GM23338 (cell line): ENCODE measurements at regions not wholly inside any gene's neighbourhood (a gene's known extent, or its start where the extent isn't known, plus 50 kb on each side); places are given as distances from the start of the nearest gene placed in this dataset.

ENCODE experiments used
- ATAC-seq: fragments of 200-7000 bp; cut with Tn5 transposase; 3 replicates; pipeline ENCODE4 v1.9.1; 2020
- DNase-seq: peaks from one replicate; pipeline ENCODE4 v3.0.0-alpha.2; 2015; ENCODE audit warnings: low spot score
- H2AFZ ChIP-seq: fragments of 200-600 bp; sonication (generic); 2 replicates; pipeline ENCODE4 v1.8.0; 2016; ENCODE audit warnings: antibody characterized with exemption, mild to moderate bottlenecking, moderate library complexity
- H3F3A ChIP-seq: fragments of 200-600 bp; sonication (generic); replicated peaks from 2 replicates; pipeline ENCODE4 v1.8.0; 2017; ENCODE audit warnings: antibody characterized with exemption, mixed run types, low read depth
- H3K27ac ChIP-seq: fragments of 200-600 bp; sonication (generic); 2 replicates; pipeline ENCODE4 v1.6.1; 2016; ENCODE audit warnings: low read depth
- H3K27me3 ChIP-seq: fragments of 200-600 bp; sonication (generic); 2 replicates; pipeline ENCODE4 v1.8.0; 2016; ENCODE audit warnings: mild to moderate bottlenecking, mixed run types, moderate library complexity; ENCODE audit not compliant: insufficient read depth
- H3K36me3 ChIP-seq: fragments of 200-600 bp; sonication (generic); 2 replicates; pipeline ENCODE4 v1.8.0; 2016; ENCODE audit warnings: mild to moderate bottlenecking; ENCODE audit not compliant: insufficient read depth
- H3K4me1 ChIP-seq: fragments of 200-600 bp; sonication (generic); 2 replicates; pipeline ENCODE4 v1.8.0; 2016; ENCODE audit warnings: mild to moderate bottlenecking, moderate library complexity; ENCODE audit not compliant: insufficient read depth
- H3K4me2 ChIP-seq: fragments of 200-600 bp; sonication (generic); 2 replicates; pipeline ENCODE4 v1.7.1; 2017; ENCODE audit warnings: mixed run types
- H3K4me3 ChIP-seq: fragments of 200-600 bp; sonication (generic); 2 replicates; pipeline ENCODE4 v1.6.1; 2016; ENCODE audit warnings: mixed run types
- H3K79me2 ChIP-seq: fragments of 200-600 bp; sonication (generic); replicated peaks from 2 replicates; pipeline ENCODE4 v1.8.0; 2017; ENCODE audit warnings: mild to moderate bottlenecking; ENCODE audit not compliant: insufficient read depth
- H3K9me2 ChIP-seq: fragments of 200-600 bp; sonication (generic); 2 replicates; pipeline ENCODE4 v1.8.0; 2017; ENCODE audit not compliant: insufficient read depth
- H4K20me1 ChIP-seq: fragments of 200-600 bp; sonication (generic); replicated peaks from 2 replicates; pipeline ENCODE4 v1.8.0; 2017; ENCODE audit warnings: mild to moderate bottlenecking; ENCODE audit not compliant: insufficient read depth
- H3K27ac Mint-ChIP-seq: 2 replicates; pipeline ENCODE4 v1.8.0; 2020; ENCODE audit warnings: inconsistent platforms, mild to moderate bottlenecking, moderate library complexity, mixed read lengths
- H3K27me3 Mint-ChIP-seq: 3 replicates; pipeline ENCODE4 v1.8.0; 2022; ENCODE audit warnings: low read depth, mild to moderate bottlenecking, moderate library complexity, mixed read lengths, inconsistent platforms; ENCODE audit not compliant: insufficient read depth, poor library complexity
- H3K36me3 Mint-ChIP-seq: 3 replicates; pipeline ENCODE4 v1.8.0; 2021; ENCODE audit warnings: low read depth, mild to moderate bottlenecking, inconsistent platforms, moderate library complexity, mixed read lengths
- H3K4me1 Mint-ChIP-seq: 3 replicates; pipeline ENCODE4 v1.8.0; 2020; ENCODE audit warnings: mild to moderate bottlenecking, inconsistent platforms, mixed read lengths
- H3K4me3 Mint-ChIP-seq: 3 replicates; pipeline ENCODE4 v1.8.0; 2021; ENCODE audit warnings: moderate library complexity, mild to moderate bottlenecking, inconsistent platforms, mixed read lengths
- H3K9me3 Mint-ChIP-seq: 3 replicates; pipeline ENCODE4 v1.8.0; 2020; ENCODE audit warnings: moderate library complexity, mild to moderate bottlenecking, inconsistent platforms, mixed read lengths
- CREB1 ChIP-seq: fragments of 250-450 bp; sonication (Bioruptor Pico); IDR thresholded peaks from 2 replicates; pipeline ENCODE4 v1.5.0; 2020; ENCODE audit warnings: low read depth, mild to moderate bottlenecking, moderate library complexity
- EZH2 ChIP-seq: fragments of 200-600 bp; sonication (generic); IDR thresholded peaks from one replicate; pipeline ENCODE4 v1.8.0; 2017; ENCODE audit warnings: antibody characterized with exemption, mild to moderate bottlenecking, low read depth; ENCODE audit not compliant: unreplicated experiment
- JUNB ChIP-seq: IDR thresholded peaks from one replicate; pipeline ENCODE4 v1.6.1; 2016; ENCODE audit warnings: antibody characterized with exemption; ENCODE audit not compliant: unreplicated experiment
- NANOG ChIP-seq: IDR thresholded peaks from 2 replicates; pipeline ENCODE4 v1.6.1; 2016; ENCODE audit warnings: antibody characterized with exemption, borderline replicate concordance
- POLR2AphosphoS5 ChIP-seq: IDR thresholded peaks from 2 replicates; pipeline ENCODE4 v1.6.1; 2016; ENCODE audit warnings: antibody characterized with exemption, low read depth
- STAT1 ChIP-seq: IDR thresholded peaks from one replicate; pipeline ENCODE4 v1.6.1; 2016; ENCODE audit warnings: antibody characterized with exemption; ENCODE audit not compliant: unreplicated experiment
- ZNF114 ChIP-seq: fragments of 250-450 bp; sonication (Bioruptor Pico); IDR thresholded peaks from 2 replicates; pipeline ENCODE4 v1.5.0; 2020; ENCODE audit warnings: mild to moderate bottlenecking, moderate library complexity
- ZNF331 ChIP-seq: fragments of 250-450 bp; sonication (Bioruptor Pico); IDR thresholded peaks from 2 replicates; pipeline ENCODE4 v1.5.0; 2020; ENCODE audit warnings: low read depth, mild to moderate bottlenecking, moderate library complexity
- TF ChIP-seq, protein P1 (sequence below): IDR thresholded peaks from 2 replicates; pipeline ENCODE4 v1.6.1; 2016; ENCODE audit warnings: antibody characterized with exemption
- TF ChIP-seq, protein P2 (sequence below), 2 experiments: fragments of 200-600 bp in 1 of 2; sonication (generic) in 1 of 2; conservative IDR thresholded peaks; 2 replicates each; pipeline versions ENCODE4 v1.5.1 to v1.6.1; 2016 to 2017; ENCODE audit warnings: antibody characterized with exemption in 2 of 2, low read depth in 2 of 2, mild to moderate bottlenecking in 2 of 2, moderate library complexity in 1 of 2
- TF ChIP-seq, protein P3 (sequence below): IDR thresholded peaks from one replicate; pipeline ENCODE4 v1.6.1; 2018; ENCODE audit warnings: antibody characterized with exemption; ENCODE audit not compliant: unreplicated experiment

- ATAC-seq (no peak), DNase-seq (no peak)
- Mint-ChIP-seq H3K4me1 (0 out of 3 replicates have a peak, but pooled peaks cover 2% of the 10 kb centered on the region), H3K36me3 (no peaks in the 10 kb centered on the region), H3K4me3 (no peak overlapping the region), H3K27me3 (no peaks in the 10 kb centered on the region), H3K9me3 (peaks cover 2% of the 10 kb centered on the region; the same call in 1 of the 3 replicates), H3K27ac (no peak overlapping the region)
- no peak for TF ChIP-seq JUNB
- TF ChIP-seq NANOG: no peak
- TF ChIP-seq, protein P1, sequence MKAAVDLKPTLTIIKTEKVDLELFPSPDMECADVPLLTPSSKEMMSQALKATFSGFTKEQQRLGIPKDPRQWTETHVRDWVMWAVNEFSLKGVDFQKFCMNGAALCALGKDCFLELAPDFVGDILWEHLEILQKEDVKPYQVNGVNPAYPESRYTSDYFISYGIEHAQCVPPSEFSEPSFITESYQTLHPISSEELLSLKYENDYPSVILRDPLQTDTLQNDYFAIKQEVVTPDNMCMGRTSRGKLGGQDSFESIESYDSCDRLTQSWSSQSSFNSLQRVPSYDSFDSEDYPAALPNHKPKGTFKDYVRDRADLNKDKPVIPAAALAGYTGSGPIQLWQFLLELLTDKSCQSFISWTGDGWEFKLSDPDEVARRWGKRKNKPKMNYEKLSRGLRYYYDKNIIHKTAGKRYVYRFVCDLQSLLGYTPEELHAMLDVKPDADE: no peak
- TF ChIP-seq CREB1 (CRISPR knock-in tag): no peak
- no peak for TF ChIP-seq POLR2AphosphoS5
- TF ChIP-seq ZNF331 (CRISPR knock-in tag): no peak
- no peak for TF ChIP-seq EZH2
- no peak for TF ChIP-seq ZNF114 (CRISPR knock-in tag)
- TF ChIP-seq, protein P2, sequence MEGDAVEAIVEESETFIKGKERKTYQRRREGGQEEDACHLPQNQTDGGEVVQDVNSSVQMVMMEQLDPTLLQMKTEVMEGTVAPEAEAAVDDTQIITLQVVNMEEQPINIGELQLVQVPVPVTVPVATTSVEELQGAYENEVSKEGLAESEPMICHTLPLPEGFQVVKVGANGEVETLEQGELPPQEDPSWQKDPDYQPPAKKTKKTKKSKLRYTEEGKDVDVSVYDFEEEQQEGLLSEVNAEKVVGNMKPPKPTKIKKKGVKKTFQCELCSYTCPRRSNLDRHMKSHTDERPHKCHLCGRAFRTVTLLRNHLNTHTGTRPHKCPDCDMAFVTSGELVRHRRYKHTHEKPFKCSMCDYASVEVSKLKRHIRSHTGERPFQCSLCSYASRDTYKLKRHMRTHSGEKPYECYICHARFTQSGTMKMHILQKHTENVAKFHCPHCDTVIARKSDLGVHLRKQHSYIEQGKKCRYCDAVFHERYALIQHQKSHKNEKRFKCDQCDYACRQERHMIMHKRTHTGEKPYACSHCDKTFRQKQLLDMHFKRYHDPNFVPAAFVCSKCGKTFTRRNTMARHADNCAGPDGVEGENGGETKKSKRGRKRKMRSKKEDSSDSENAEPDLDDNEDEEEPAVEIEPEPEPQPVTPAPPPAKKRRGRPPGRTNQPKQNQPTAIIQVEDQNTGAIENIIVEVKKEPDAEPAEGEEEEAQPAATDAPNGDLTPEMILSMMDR (conservative IDR thresholded peaks at IDR 0.05; ENCODE audit: low read depth in 2 of 2): no peak
- TF ChIP-seq STAT1: no peak
- TF ChIP-seq, protein P3, sequence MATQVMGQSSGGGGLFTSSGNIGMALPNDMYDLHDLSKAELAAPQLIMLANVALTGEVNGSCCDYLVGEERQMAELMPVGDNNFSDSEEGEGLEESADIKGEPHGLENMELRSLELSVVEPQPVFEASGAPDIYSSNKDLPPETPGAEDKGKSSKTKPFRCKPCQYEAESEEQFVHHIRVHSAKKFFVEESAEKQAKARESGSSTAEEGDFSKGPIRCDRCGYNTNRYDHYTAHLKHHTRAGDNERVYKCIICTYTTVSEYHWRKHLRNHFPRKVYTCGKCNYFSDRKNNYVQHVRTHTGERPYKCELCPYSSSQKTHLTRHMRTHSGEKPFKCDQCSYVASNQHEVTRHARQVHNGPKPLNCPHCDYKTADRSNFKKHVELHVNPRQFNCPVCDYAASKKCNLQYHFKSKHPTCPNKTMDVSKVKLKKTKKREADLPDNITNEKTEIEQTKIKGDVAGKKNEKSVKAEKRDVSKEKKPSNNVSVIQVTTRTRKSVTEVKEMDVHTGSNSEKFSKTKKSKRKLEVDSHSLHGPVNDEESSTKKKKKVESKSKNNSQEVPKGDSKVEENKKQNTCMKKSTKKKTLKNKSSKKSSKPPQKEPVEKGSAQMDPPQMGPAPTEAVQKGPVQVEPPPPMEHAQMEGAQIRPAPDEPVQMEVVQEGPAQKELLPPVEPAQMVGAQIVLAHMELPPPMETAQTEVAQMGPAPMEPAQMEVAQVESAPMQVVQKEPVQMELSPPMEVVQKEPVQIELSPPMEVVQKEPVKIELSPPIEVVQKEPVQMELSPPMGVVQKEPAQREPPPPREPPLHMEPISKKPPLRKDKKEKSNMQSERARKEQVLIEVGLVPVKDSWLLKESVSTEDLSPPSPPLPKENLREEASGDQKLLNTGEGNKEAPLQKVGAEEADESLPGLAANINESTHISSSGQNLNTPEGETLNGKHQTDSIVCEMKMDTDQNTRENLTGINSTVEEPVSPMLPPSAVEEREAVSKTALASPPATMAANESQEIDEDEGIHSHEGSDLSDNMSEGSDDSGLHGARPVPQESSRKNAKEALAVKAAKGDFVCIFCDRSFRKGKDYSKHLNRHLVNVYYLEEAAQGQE: no peak
- H3K4me3 ChIP-seq: no peak overlapping the region
- H3K27me3 ChIP-seq: no peaks in the 10 kb centered on the region
- no peaks in the 10 kb centered on the region for H4K20me1 ChIP-seq
- H3K4me1 ChIP-seq: no peaks in the 10 kb centered on the region
- H3K36me3 ChIP-seq: no peaks in the 10 kb centered on the region
- no peaks in the 10 kb centered on the region; the same call in 1 of the 2 replicates for H3K9me2 ChIP-seq
- H3K4me2 ChIP-seq: no peak overlapping the region
- H3K79me2 ChIP-seq: no peaks in the 10 kb centered on the region
- no peak overlapping the region for H2AFZ ChIP-seq
- H3K27ac ChIP-seq: no peak overlapping the region
- H3F3A ChIP-seq: no peaks in the 10 kb centered on the region
These were observed 2008.5 kb upstream of the WWC1 start for GRCh38 chr5:166282939-166283338.
